GM19455 (cell line): ENCODE measurements at regions not wholly inside any gene's neighbourhood (a gene's known extent, or its start where the extent isn't known, plus 50 kb on each side); places are given as distances from the start of the nearest gene placed in this dataset.
"Not testable (repeated sequence)": the region's sequence is repeated elsewhere in the genome, so short reads cannot be mapped to it uniquely, and the experiment has no call there.

Experiments
- ATAC-seq: cut with Tn5 transposase; IDR thresholded peaks from one replicate; pipeline ENCODE4 v1.9.1; 2021; ENCODE audit not compliant: unreplicated experiment

- ATAC-seq, result no peak
Measured at GRCh38 chrX:140172401-140172800, 207.1 kb upstream of the CXorf66 start.

- no peak for ATAC-seq
Measured at GRCh38 chrX:140167551-140167950, 202.2 kb upstream of the CXorf66 start.

GRCh38 chrX:140165849-140166248, 200.5 kb upstream of the CXorf66 start:
- ATAC-seq, result no peak

GRCh38 chrX:140164391-140164790, 199.1 kb upstream of the CXorf66 start:
- ATAC-seq, result no peak

GRCh38 chrX:140163371-140164159, 198.2 kb upstream of the CXorf66 start:
- ATAC-seq, result no peak

- no peak for ATAC-seq
Measured at GRCh38 chrX:140157611-140158010, 192.3 kb upstream of the CXorf66 start.

GRCh38 chrX:140157143-140157542, 191.8 kb upstream of the CXorf66 start:
- no peak for ATAC-seq

- no peak for ATAC-seq
Measured at GRCh38 chrX:140151316-140151715, 186.0 kb upstream of the CXorf66 start.

GRCh38 chrX:140149761-140150160, 184.4 kb upstream of the CXorf66 start:
- no peak for ATAC-seq

- no peak for ATAC-seq
Measured at GRCh38 chrX:140141444-140142029, 176.2 kb upstream of the CXorf66 start.

GRCh38 chrX:140138492-140138891, 173.2 kb upstream of the CXorf66 start:
- not testable (repeated sequence) for ATAC-seq

GRCh38 chrX:140138065-140138464, 172.7 kb upstream of the CXorf66 start:
- ATAC-seq, result not testable (repeated sequence)

- ATAC-seq, result no peak
Measured at GRCh38 chrX:140132937-140133336, 167.6 kb upstream of the CXorf66 start.

- ATAC-seq, result no peak
Measured at GRCh38 chrX:140123446-140123845, 158.1 kb upstream of the CXorf66 start.

GRCh38 chrX:140114059-140114458, 148.7 kb upstream of the CXorf66 start:
- not testable (repeated sequence) for ATAC-seq

GRCh38 chrX:140110081-140110650, 144.8 kb upstream of the CXorf66 start:
- ATAC-seq, result no peak

- ATAC-seq, result no peak
Measured at GRCh38 chrX:140104760-140105159, 139.4 kb upstream of the CXorf66 start.

GRCh38 chrX:140099221-140099620, 133.9 kb upstream of the CXorf66 start:
- ATAC-seq, result no peak

GRCh38 chrX:140092121-140092520, 126.8 kb upstream of the CXorf66 start:
- no peak for ATAC-seq

- no peak for ATAC-seq
Measured at GRCh38 chrX:140091125-140091886, 126.0 kb upstream of the CXorf66 start.

GRCh38 chrX:140090800-140091124, 125.4 kb upstream of the CXorf66 start:
- ATAC-seq, result no peak

- no peak for ATAC-seq
Measured at GRCh38 chrX:140088438-140088837, 123.1 kb upstream of the CXorf66 start.
